IMR-90 (cell line): ENCODE measurements at regions not wholly inside any gene's neighbourhood (a gene's known extent, or its start where the extent isn't known, plus 50 kb on each side); places are given as distances from the start of the nearest gene placed in this dataset.

Source experiments
- ATAC-seq: fragments of 200-7000 bp; cut with Tn5 transposase; 2 replicates; pipeline ENCODE4 v1.9.1; 2020; ENCODE audit warnings: low read depth, mild to moderate bottlenecking, moderate library complexity
- BruUV-seq: library from RNA; stranded (reverse); fragments of 400-500 nt; replicated peaks from 2 replicates; lab custom pipeline; 2021; lab: Mats Ljungman, UMichigan
- CTCF ChIA-PET: fragments of 300-600 bp; formaldehyde crosslinking; extraction: SDS; loops from one replicate; lab custom pipeline; 2021; ENCODE audit warnings: antibody characterized with exemption; lab: Yijun Ruan, JAX
- POLR2A ChIA-PET: fragments of 300-600 bp; sonication (Branson Sonifier 250); formaldehyde crosslinking; loops from one replicate; lab custom pipeline; 2022; ENCODE audit warnings: antibody characterized with exemption; ENCODE audit not compliant: unreplicated experiment; lab: Charles Lee
- DNase-seq: peaks from one replicate; pipeline ENCODE4 v3.0.0; 2013
- H2AFZ ChIP-seq: replicated peaks from 2 replicates; pipeline ENCODE3; 2013; ENCODE audit warnings: low read length, mild to moderate bottlenecking; ENCODE audit not compliant: poor library complexity
- H2AK5ac ChIP-seq: 2 replicates; pipeline ENCODE4 v1.6.1; 2013; ENCODE audit warnings: low read depth, low read length, inconsistent platforms
- H2AK9ac ChIP-seq: replicated peaks from 2 replicates; pipeline ENCODE3; 2013; ENCODE audit warnings: mild to moderate bottlenecking, low read depth, low read length, moderate library complexity; ENCODE audit not compliant: poor library complexity
- H2BK120ac ChIP-seq: 2 replicates; pipeline ENCODE4 v1.6.1; 2013; ENCODE audit warnings: low read depth, low read length, inconsistent platforms
- H2BK15ac ChIP-seq: 3 replicates; pipeline ENCODE4 v1.6.1; 2013; ENCODE audit warnings: low read depth, low read length, inconsistent platforms
- H2BK20ac ChIP-seq: 2 replicates; pipeline ENCODE4 v1.6.1; 2013; ENCODE audit warnings: low read depth, mild to moderate bottlenecking, inconsistent platforms, low read length, moderate library complexity
- H2BK5ac ChIP-seq: 2 replicates; pipeline ENCODE4 v1.6.1; 2013; ENCODE audit warnings: mild to moderate bottlenecking, low read depth, low read length, inconsistent platforms; ENCODE audit not compliant: poor library complexity, severe bottlenecking
- H3K14ac ChIP-seq: replicated peaks from 2 replicates; pipeline ENCODE4 v1.6.1; 2013; ENCODE audit warnings: low read depth, low read length, inconsistent platforms
- H3K18ac ChIP-seq: 2 replicates; pipeline ENCODE4 v1.6.1; 2013; ENCODE audit warnings: low read depth, low read length, control low read depth
- H3K23ac ChIP-seq: 2 replicates; pipeline ENCODE4 v1.6.1; 2013; ENCODE audit warnings: low read depth, low read length, inconsistent platforms
- H3K27ac ChIP-seq: 2 replicates; pipeline ENCODE4 v1.5.1; 2013; ENCODE audit warnings: mild to moderate bottlenecking, control low read depth, low read length; ENCODE audit not compliant: insufficient read depth
- H3K27me3 ChIP-seq: 2 replicates; pipeline ENCODE4 v1.6.1; 2013; ENCODE audit warnings: low read length; ENCODE audit not compliant: control insufficient read depth, insufficient read depth
- H3K36me3 ChIP-seq: 2 replicates; pipeline ENCODE4 v1.6.1; 2013; ENCODE audit warnings: low read length, mixed read lengths; ENCODE audit not compliant: control insufficient read depth, insufficient read depth
- H3K4ac ChIP-seq: 2 replicates; pipeline ENCODE4 v1.6.1; 2013; ENCODE audit warnings: low read depth, low read length, inconsistent platforms
- H3K4me1 ChIP-seq: 2 replicates; pipeline ENCODE4 v1.6.1; 2013; ENCODE audit warnings: low read length, mixed read lengths; ENCODE audit not compliant: control insufficient read depth, insufficient read depth
- H3K4me2 ChIP-seq: 2 replicates; pipeline ENCODE4 v1.6.1; 2013; ENCODE audit warnings: low read depth, mild to moderate bottlenecking, control low read depth, low read length, moderate library complexity
- H3K4me3 ChIP-seq: 2 replicates; pipeline ENCODE4 v1.5.1; 2013; ENCODE audit warnings: low read depth, mild to moderate bottlenecking, control low read depth, low read length, moderate library complexity; ENCODE audit not compliant: insufficient read depth
- H3K56ac ChIP-seq: 2 replicates; pipeline ENCODE4 v1.6.1; 2013; ENCODE audit warnings: low read length, inconsistent platforms; ENCODE audit not compliant: insufficient read depth; ENCODE audit errors: extremely low read depth
- H3K79me1 ChIP-seq, 2 experiments: 2 replicates each; pipeline ENCODE4 v1.6.1; 2013; ENCODE audit warnings: low read length in 2 of 2, inconsistent platforms in 1 of 2, low read depth in 1 of 2
- H3K9ac ChIP-seq: 2 replicates; pipeline ENCODE4 v1.6.1; 2013; ENCODE audit warnings: low read depth, low read length, control low read depth
- H3K9me1 ChIP-seq: 2 replicates; pipeline ENCODE4 v1.6.1; 2013; ENCODE audit warnings: low read length, inconsistent platforms; ENCODE audit not compliant: insufficient read depth
- H3K9me3 ChIP-seq: 2 replicates; pipeline ENCODE4 v1.6.1; 2013; ENCODE audit warnings: low read length; ENCODE audit not compliant: control insufficient read depth, insufficient read depth
- H4K20me1 ChIP-seq: 2 replicates; pipeline ENCODE4 v1.6.1; 2013; ENCODE audit warnings: low read length, inconsistent platforms; ENCODE audit not compliant: insufficient read depth
- H4K5ac ChIP-seq: 2 replicates; pipeline ENCODE4 v1.6.1; 2013; ENCODE audit warnings: mild to moderate bottlenecking, low read depth, low read length, control low read depth
- H4K8ac ChIP-seq, 2 experiments: 2 replicates each; pipeline ENCODE4 v1.6.1; 2013; ENCODE audit warnings: low read depth in 2 of 2, low read length in 2 of 2, control low read depth in 1 of 2, inconsistent platforms in 1 of 2
- H4K91ac ChIP-seq: 2 replicates; pipeline ENCODE4 v1.6.1; 2013; ENCODE audit warnings: low read depth, low read length, inconsistent platforms; ENCODE audit not compliant: insufficient read depth
- BHLHE40 ChIP-seq: fragments of 150-350 bp; IDR thresholded peaks from 2 replicates; pipeline ENCODE4 v1.6.1; 2016; ENCODE audit warnings: mild to moderate bottlenecking, low read depth, low read length
- CEBPB ChIP-seq: IDR thresholded peaks from 2 replicates; pipeline ENCODE4 v1.6.1; 2012; ENCODE audit warnings: low read depth, low read length, improper control_type of control experiment
- CHD1 ChIP-seq: IDR thresholded peaks from 2 replicates; pipeline ENCODE4 v1.6.1; 2012; ENCODE audit warnings: low read depth, low read length, improper control_type of control experiment
- ELK1 ChIP-seq: fragments of 150-350 bp; IDR thresholded peaks from 2 replicates; pipeline ENCODE4 v1.6.1; 2016; ENCODE audit warnings: low read depth, mild to moderate bottlenecking, low read length, moderate library complexity, borderline replicate concordance
- FOS ChIP-seq: fragments of 150-350 bp; IDR thresholded peaks from 2 replicates; pipeline ENCODE4 v1.6.1; 2016; ENCODE audit warnings: low read depth, low read length
- MAFK ChIP-seq: IDR thresholded peaks from 2 replicates; pipeline ENCODE4 v1.6.1; 2012; ENCODE audit warnings: low read depth, low read length, improper control_type of control experiment
- MXI1 ChIP-seq: IDR thresholded peaks from 2 replicates; pipeline ENCODE4 v1.6.1; 2012; ENCODE audit warnings: low read depth, mild to moderate bottlenecking, low read length, moderate library complexity, borderline replicate concordance
- NFE2L2 ChIP-seq: fragments of 150-350 bp; IDR thresholded peaks from 2 replicates; pipeline ENCODE4 v1.6.1; 2016; ENCODE audit warnings: low read depth, mild to moderate bottlenecking, low read length
- RFX5 ChIP-seq: IDR thresholded peaks from 2 replicates; pipeline ENCODE4 v1.8.0; 2012; ENCODE audit warnings: low read depth, mild to moderate bottlenecking, low read length, moderate library complexity
- USF2 ChIP-seq: fragments of 150-350 bp; IDR thresholded peaks from 2 replicates; pipeline ENCODE4 v1.6.1; 2017; ENCODE audit warnings: mild to moderate bottlenecking, antibody characterized with exemption, low read length, low read depth
- WGBS, 2 experiments: methylation state at CpG; one replicate each; pipeline versions ENCODE4 v1.1.5 to v1.1.7; 2013; ENCODE audit warnings: missing lambda C conversion rate in 2 of 2; ENCODE audit not compliant: insufficient read length in 1 of 2; ENCODE audit errors: extremely low coverage in 2 of 2; 5-methylcytosine and 5-hydroxymethylcytosine counted together
- dilution Hi-C: fragments of 300-500 bp; cut with HindIII; formaldehyde crosslinking; loops from one replicate; pipeline ENCODE4 v1.14.3; 2018; ENCODE audit warnings: low sequenced_read_pairs; ENCODE audit not compliant: unreplicated experiment
- in situ Hi-C: fragments of 300-500 bp; cut with MboI; formaldehyde crosslinking; loops from 3 replicates; pipeline ENCODE4 v1.14.3; 2019; ENCODE audit warnings: low sequenced_read_pairs, inconsistent platforms, mixed read lengths
- intact Hi-C: fragments of 100-400 bp; cut with micrococcal nuclease; formaldehyde crosslinking; loops from 2 replicates; pipeline ENCODE4 v1.10.0; 2022

- Histone ChIP-seq H2BK5ac (no peak overlapping the region), H3K23ac (no peak overlapping the region), H2AFZ (no peak overlapping the region), H3K14ac (no peak overlapping the region), H3K4me3 (no peak overlapping the region), H3K36me3 (no peaks in the 10 kb centered on the region), H2AK9ac (no peak overlapping the region), H3K4me2 (no peak overlapping the region), H3K27ac (no peak overlapping the region), H4K91ac (no peak overlapping the region), H3K9me3 (no peaks in the 10 kb centered on the region), H4K5ac (no peak overlapping the region), H3K4me1 (peaks cover 4% of the 10 kb centered on the region; the same call in 1 of the 2 replicates), H2BK15ac (no peak overlapping the region), H2BK120ac (no peak overlapping the region), H4K8ac (no peak overlapping the region), H3K27me3 (peaks cover 22% of the 10 kb centered on the region), H3K79me1 (no peaks in the 10 kb centered on the region), H3K9ac (no peak overlapping the region), H4K20me1 (no peaks in the 10 kb centered on the region), H3K9me1 (no peaks in the 10 kb centered on the region), H3K4ac (no peak overlapping the region), H3K56ac (no peak overlapping the region), H2AK5ac (no peak overlapping the region), H2BK20ac (no peak overlapping the region), H3K18ac (no peak overlapping the region)
- DNase-seq (no peak), ATAC-seq (no peak)
- ChIA-PET POLR2A (interaction anchor here (0.7 kb wide), 1 partner anchor 200 kb away, joined by 28 read pairs; no protein-coding TSS in a partner anchor), CTCF (interaction anchor here (0.6 kb wide), 1 partner anchor 61 kb away, joined by 6 read pairs; no protein-coding TSS in a partner anchor)
- no CpG with 5 or more reads among the region's 6 CpGs for WGBS, 2 experiments
- no TSS peak for BruUV-seq
- in situ Hi-C loops, result no loop called here
- TF ChIP-seq RFX5 (no peak), CEBPB (no peak), MXI1 (no peak), FOS (no peak), NFE2L2 (no peak), CHD1 (no peak), MAFK (no peak), BHLHE40 (no peak), ELK1 (no peak), USF2 (no peak)
- intact Hi-C loops, result no loop called here
- dilution Hi-C loops, result no loop called here
These were observed 223.7 kb downstream of the SLC4A3 start for GRCh38 chr2:219851169-219851568.
